Esophagus squamous epithelium (tissue), 5 donors: ENCODE measurements at regions not wholly inside any gene's neighbourhood (a gene's known extent, or its start where the extent isn't known, plus 50 kb on each side); places are given as distances from the start of the nearest gene placed in this dataset.

Experiments used
- DNase-seq: peaks from one replicate; lab custom pipeline; 2025; lab: John Stamatoyannopoulos, UW
- H3K27ac ChIP-seq, 4 donors: fragments of 200-600 bp; sonication (generic); one replicate each; pipeline ENCODE4 v1.5.1; 2016 to 2019; ENCODE audit warnings: mild to moderate bottlenecking in 1 of 4
- H3K27me3 ChIP-seq, 4 donors: fragments of 200-600 bp; sonication (generic); 1 replicate in 3 of 4; 2 replicates in 1 of 4; pipeline versions ENCODE4 v1.5.1 to v1.6.0; 2017 to 2021; ENCODE audit warnings: antibody characterized with exemption in 1 of 4
- H3K36me3 ChIP-seq, 3 donors: fragments of 200-600 bp; sonication (generic); one replicate each; pipeline ENCODE4 v1.5.1; 2016 to 2019
- H3K4me1 ChIP-seq, 3 donors: fragments of 200-600 bp; sonication (generic); one replicate each; pipeline ENCODE4 v1.5.1; 2017 to 2019
- H3K4me3 ChIP-seq, 4 donors: fragments of 200-600 bp; sonication (generic); 1 replicate in 3 of 4; 2 replicates in 1 of 4; pipeline ENCODE4 v1.5.1; 2016 to 2019; ENCODE audit warnings: mild to moderate bottlenecking in 2 of 4, moderate library complexity in 1 of 4
- H3K9me3 ChIP-seq, 3 donors: fragments of 200-600 bp; sonication (generic); one replicate each; pipeline ENCODE4 v1.5.1; 2016 to 2019
- CTCF ChIP-seq, 6 experiments: fragments of 450-650 bp in 4 of 6; fragments of 200-600 bp in 2 of 6; sonication (generic) in 2 of 6; IDR thresholded peaks; one replicate each; pipeline ENCODE4 v1.5.1; 2016 to 2019; ENCODE audit warnings: antibody characterized with exemption in 6 of 6, mild to moderate bottlenecking in 4 of 6, moderate library complexity in 4 of 6
- POLR2A ChIP-seq, 4 donors: fragments of 450-650 bp; IDR thresholded peaks; one replicate each; pipeline ENCODE4 v1.6.1; 2017; ENCODE audit warnings: antibody characterized with exemption in 4 of 4, mild to moderate bottlenecking in 4 of 4, moderate library complexity in 3 of 4
- WGBS, 2 donors: methylation state at CpG; one replicate each; pipeline ENCODE4 v1.1.5; 2018; 5-methylcytosine and 5-hydroxymethylcytosine counted together
- intact Hi-C: fragments of 100-400 bp; cut with DNase I; formaldehyde crosslinking; loops from one replicate; pipeline ENCODE4 v1.15.0; 2022
- donor health status: DM: yes; HTN: yes; CAD: no.

GRCh38 chr3:166123576-166123975 is 286.4 kb upstream of the BCHE start:
- no peak for DNase-seq
- Histone ChIP-seq H3K27me3 (no peaks in the 10 kb centered on the region), H3K36me3 (no peaks in the 10 kb centered on the region), H3K4me1 (no peaks in the 10 kb centered on the region), H3K9me3 (no peaks in the 10 kb centered on the region), H3K4me3 (no peak overlapping the region), H3K27ac (no peak overlapping the region)
- TF ChIP-seq POLR2A (IDR thresholded peaks at IDR 0.05), result no peak
- TF ChIP-seq CTCF (IDR thresholded peaks at IDR 0.05), result no peak
- intact Hi-C loops, result no loop called here

GRCh38 chr3:166123088-166123487 is 285.9 kb upstream of the BCHE start:
- no peak overlapping the region for H3K27ac ChIP-seq
- DNase-seq, result no peak
- intact Hi-C loops, result no loop called here

GRCh38 chr3:166118049-166118448 is 280.8 kb upstream of the BCHE start:
- intact Hi-C loops, result no loop called here
- DNase-seq, result no peak
- Histone ChIP-seq H3K4me1 (no peaks in the 10 kb centered on the region), H3K4me3 (no peak overlapping the region), H3K27me3 (no peaks in the 10 kb centered on the region), H3K9me3 (no peaks in the 10 kb centered on the region), H3K36me3 (no peaks in the 10 kb centered on the region), H3K27ac (no peak overlapping the region)
- no peak for TF ChIP-seq CTCF (IDR thresholded peaks at IDR 0.05)
- TF ChIP-seq POLR2A (IDR thresholded peaks at IDR 0.05), result no peak
- WGBS, 2 donors, result 42 to 58% methylated on average over 2 of the region's 2 CpGs

More at GRCh38 chr3:166123088-166123487, 285.9 kb upstream of the BCHE start:
- Histone ChIP-seq H3K27me3 (no peaks in the 10 kb centered on the region), H3K36me3 (no peaks in the 10 kb centered on the region), H3K4me1 (no peaks in the 10 kb centered on the region), H3K4me3 (no peak overlapping the region), H3K9me3 (no peaks in the 10 kb centered on the region)
- no peak for TF ChIP-seq CTCF (IDR thresholded peaks at IDR 0.05)
- no peak for TF ChIP-seq POLR2A (IDR thresholded peaks at IDR 0.05)

- Histone ChIP-seq H3K9me3 (no peaks in the 10 kb centered on the region), H3K36me3 (no peaks in the 10 kb centered on the region), H3K4me3 (no peak overlapping the region), H3K27ac (no peak overlapping the region), H3K27me3 (no peaks in the 10 kb centered on the region), H3K4me1 (peaks cover 0 to 9% (median 0%) of the 10 kb centered on the region in 3 donors)
- TF ChIP-seq CTCF (IDR thresholded peaks at IDR 0.05) (no peak), POLR2A (IDR thresholded peaks at IDR 0.05) (no peak)
- no peak for DNase-seq
- intact Hi-C loops, result no loop called here
Measured at GRCh38 chr3:166114448-166114847, 277.2 kb upstream of the BCHE start.

GRCh38 chr3:166111562-166111961 is 274.3 kb upstream of the BCHE start:
- TF ChIP-seq POLR2A (IDR thresholded peaks at IDR 0.05) (no peak), CTCF (IDR thresholded peaks at IDR 0.05) (no peak)
- 84 to 97% methylated on average over 2 of the region's 2 CpGs for WGBS, 2 donors
- Histone ChIP-seq H3K9me3 (no peaks in the 10 kb centered on the region), H3K36me3 (no peaks in the 10 kb centered on the region), H3K4me3 (no peak overlapping the region), H3K4me1 (peaks cover 0 to 9% (median 0%) of the 10 kb centered on the region in 3 donors), H3K27me3 (no peaks in the 10 kb centered on the region), H3K27ac (no peak overlapping the region)
- DNase-seq, result no peak
- intact Hi-C loops, result no loop called here
